H9 (cell line): ENCODE measurements at regions not wholly inside any gene's neighbourhood (a gene's known extent, or its start where the extent isn't known, plus 50 kb on each side); places are given as distances from the start of the nearest gene placed in this dataset.

Experiments
- DNase-seq: peaks from one replicate; pipeline ENCODE4 v3.0.0-alpha.2; 2017
- H2AFZ ChIP-seq: one replicate; pipeline ENCODE4 v1.6.1; 2013; ENCODE audit warnings: mild to moderate bottlenecking, low read length, control low read depth, moderate library complexity
- H2AK5ac ChIP-seq: 2 replicates; pipeline ENCODE4 v1.6.1; 2013; ENCODE audit warnings: low read length, control low read depth, mixed read lengths; ENCODE audit not compliant: insufficient read length
- H2BK120ac ChIP-seq: one replicate; pipeline ENCODE4 v1.6.1; 2013; ENCODE audit warnings: low read depth, mild to moderate bottlenecking, low read length, control low read depth, inconsistent platforms; ENCODE audit not compliant: poor library complexity, severe bottlenecking
- H2BK12ac ChIP-seq: 2 replicates; pipeline ENCODE4 v1.6.1; 2013; ENCODE audit warnings: low read length, control low read depth, mixed read lengths, low read depth; ENCODE audit not compliant: insufficient read length
- H2BK15ac ChIP-seq: 2 replicates; pipeline ENCODE4 v1.6.1; 2013; ENCODE audit warnings: low read depth, low read length, control low read depth
- H2BK20ac ChIP-seq: one replicate; pipeline ENCODE4 v1.6.1; 2013; ENCODE audit warnings: low read depth, mild to moderate bottlenecking, low read length, control low read depth, inconsistent platforms; ENCODE audit not compliant: poor library complexity, severe bottlenecking
- H2BK5ac ChIP-seq: 2 replicates; pipeline ENCODE4 v1.6.1; 2013; ENCODE audit warnings: low read length, control low read depth, mixed read lengths; ENCODE audit not compliant: insufficient read length
- H3K14ac ChIP-seq: 2 replicates; pipeline ENCODE4 v1.6.1; 2013; ENCODE audit warnings: low read length, control low read depth; ENCODE audit not compliant: insufficient read depth
- H3K18ac ChIP-seq: 2 replicates; pipeline ENCODE4 v1.6.1; 2013; ENCODE audit warnings: low read depth, mild to moderate bottlenecking, mixed read lengths, low read length, control low read depth; ENCODE audit not compliant: insufficient read length
- H3K23ac ChIP-seq: 2 replicates; pipeline ENCODE4 v1.6.1; 2013; ENCODE audit warnings: low read length, control low read depth, mixed read lengths, low read depth; ENCODE audit not compliant: insufficient read length
- H3K23me2 ChIP-seq: 2 replicates; pipeline ENCODE4 v1.6.1; 2013; ENCODE audit warnings: low read depth, mild to moderate bottlenecking, mixed read lengths, low read length, control low read depth; ENCODE audit not compliant: insufficient read length, poor library complexity, severe bottlenecking
- H3K27ac ChIP-seq: 2 replicates; pipeline ENCODE4 v1.5.1; 2013; ENCODE audit warnings: low read length, control low read depth, mixed read lengths, low read depth; ENCODE audit not compliant: insufficient read length
- H3K27me3 ChIP-seq: 2 replicates; pipeline ENCODE4 v1.6.1; 2013; ENCODE audit warnings: low read length, control low read depth, inconsistent platforms; ENCODE audit not compliant: insufficient read depth
- H3K4ac ChIP-seq: 2 replicates; pipeline ENCODE4 v1.6.1; 2013; ENCODE audit warnings: low read depth, mild to moderate bottlenecking, control low read depth, inconsistent platforms, low read length, moderate library complexity
- H3K4me1 ChIP-seq: 2 replicates; pipeline ENCODE4 v1.6.1; 2013; ENCODE audit warnings: low read length, control low read depth, inconsistent platforms; ENCODE audit not compliant: insufficient read depth
- H3K4me2 ChIP-seq: 2 replicates; pipeline ENCODE4 v1.6.1; 2013; ENCODE audit warnings: low read length, control low read depth, mixed read lengths; ENCODE audit not compliant: insufficient read length, insufficient read depth
- H3K56ac ChIP-seq: 2 replicates; pipeline ENCODE4 v1.6.1; 2013; ENCODE audit warnings: low read depth, mild to moderate bottlenecking, mixed read lengths, low read length, control low read depth; ENCODE audit not compliant: insufficient read length
- H3K79me1 ChIP-seq: 2 replicates; pipeline ENCODE4 v1.6.1; 2013; ENCODE audit warnings: low read depth, mild to moderate bottlenecking, moderate library complexity, low read length, control low read depth, inconsistent platforms; ENCODE audit not compliant: insufficient read depth, poor library complexity, severe bottlenecking
- H3K79me2 ChIP-seq: 2 replicates; pipeline ENCODE4 v1.6.1; 2013; ENCODE audit warnings: low read length, control low read depth, inconsistent platforms; ENCODE audit not compliant: insufficient read depth
- H3K9ac ChIP-seq: 2 replicates; pipeline ENCODE4 v1.6.1; 2013; ENCODE audit warnings: low read length, control low read depth, mixed read lengths; ENCODE audit not compliant: insufficient read length; ENCODE audit errors: extremely low read depth
- H3K9me3 ChIP-seq: one replicate; pipeline ENCODE4 v1.6.1; 2013; ENCODE audit warnings: low read depth, low read length, inconsistent platforms; ENCODE audit not compliant: control insufficient read depth
- H3T11ph ChIP-seq: one replicate; pipeline ENCODE4 v1.6.1; 2013; ENCODE audit warnings: mild to moderate bottlenecking, low read length, control low read depth, inconsistent platforms
- H4K20me1 ChIP-seq: one replicate; pipeline ENCODE4 v1.6.1; 2013; ENCODE audit not compliant: control insufficient read depth, insufficient read length, insufficient read depth
- H4K5ac ChIP-seq: 2 replicates; pipeline ENCODE4 v1.6.1; 2013; ENCODE audit warnings: low read depth, mild to moderate bottlenecking, mixed read lengths, low read length, control low read depth; ENCODE audit not compliant: insufficient read length
- H4K8ac ChIP-seq: replicated peaks from 2 replicates; pipeline ENCODE4 v1.6.1; 2013; ENCODE audit warnings: low read length, control low read depth, mixed read lengths, low read depth; ENCODE audit not compliant: insufficient read length
- H4K91ac ChIP-seq: 2 replicates; pipeline ENCODE4 v1.6.1; 2013; ENCODE audit warnings: low read depth, mild to moderate bottlenecking, moderate library complexity, mixed read lengths, low read length, control low read depth; ENCODE audit not compliant: insufficient read length
- H3K27ac Mint-ChIP-seq, 3 experiments: 2 replicates in 2 of 3; 3 replicates in 1 of 3; pipeline ENCODE4 v1.8.0; 2020 to 2021; ENCODE audit warnings: mixed read lengths in 3 of 3, mild to moderate bottlenecking in 1 of 3, moderate library complexity in 1 of 3
- H3K27me3 Mint-ChIP-seq: 2 replicates; pipeline ENCODE4 v1.8.0; 2021; ENCODE audit warnings: low read depth, mild to moderate bottlenecking, moderate library complexity, mixed read lengths
- H3K36me3 Mint-ChIP-seq, 3 experiments: 2 replicates in 2 of 3; 3 replicates in 1 of 3; pipeline ENCODE4 v1.8.0; 2020 to 2021; ENCODE audit warnings: low read depth in 3 of 3, mixed read lengths in 3 of 3; ENCODE audit not compliant: insufficient read depth in 1 of 3
- H3K4me1 Mint-ChIP-seq, 2 experiments: 2 replicates each; pipeline ENCODE4 v1.8.0; 2020; ENCODE audit warnings: mixed read lengths in 2 of 2
- H3K4me3 Mint-ChIP-seq, 2 experiments: 2 replicates in 1 of 2; 3 replicates in 1 of 2; pipeline ENCODE4 v1.8.0; 2020 to 2021; ENCODE audit warnings: mild to moderate bottlenecking in 2 of 2, mixed read lengths in 2 of 2, moderate library complexity in 1 of 2
- H3K9me3 Mint-ChIP-seq, 2 experiments: 2 replicates in 1 of 2; 3 replicates in 1 of 2; pipeline ENCODE4 v1.8.0; 2020; ENCODE audit warnings: mild to moderate bottlenecking in 2 of 2, mixed read lengths in 2 of 2, moderate library complexity in 1 of 2
- WGBS: extraction: QIAGEN DNeasy Blood & Tissue Kit; methylation state at CpG from one replicate; pipeline ENCODE4 v1.1.7; 2013; ENCODE audit warnings: missing lambda C conversion rate, low lambda C conversion rate, mixed read lengths; ENCODE audit not compliant: insufficient read length; ENCODE audit errors: extremely low coverage; 5-methylcytosine and 5-hydroxymethylcytosine counted together
- TF ChIP-seq, protein P1 (sequence below): fragments of 200-600 bp; sonication (generic); conservative IDR thresholded peaks from 3 replicates; pipeline ENCODE4 v1.8.0; 2021; ENCODE audit warnings: antibody characterized with exemption, mild to moderate bottlenecking

DNA sequence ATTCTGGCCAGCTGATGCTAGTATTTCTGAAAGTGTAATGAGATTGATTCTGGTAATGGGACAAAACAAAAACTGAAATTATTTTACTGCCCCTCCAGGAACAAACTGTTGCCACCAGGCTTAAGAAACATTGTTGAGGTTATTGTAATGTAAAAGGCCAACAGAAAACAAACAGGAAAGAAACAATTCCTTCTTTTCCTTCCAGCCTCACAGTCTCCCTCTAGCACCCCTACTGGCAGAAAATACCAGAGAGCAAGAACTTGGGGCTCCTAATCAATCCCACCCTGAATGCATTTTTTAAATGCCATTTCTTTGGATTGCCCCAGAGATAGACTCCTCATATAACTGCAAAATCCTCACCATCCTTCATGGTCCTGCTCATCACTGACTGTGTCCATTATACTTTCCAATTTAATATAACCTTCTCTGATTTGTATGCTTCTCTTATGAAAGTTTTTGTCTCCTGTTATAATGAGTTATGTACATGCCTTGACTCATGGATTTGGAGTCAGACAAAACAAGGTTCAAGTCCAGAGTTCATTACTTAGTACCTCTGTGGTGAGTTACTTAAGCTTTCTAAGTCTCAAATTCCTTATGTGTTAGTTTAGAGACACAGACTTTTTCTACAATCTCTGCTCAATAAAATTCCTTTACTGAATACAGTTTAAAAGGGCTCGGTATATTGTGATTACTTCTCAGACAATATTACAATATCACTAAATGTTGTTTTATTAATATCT lies 157.9 kb upstream of the FBN2 start:
- Histone ChIP-seq H3K4ac (no peak overlapping the region), H3T11ph (no peak overlapping the region), H2BK12ac (no peak overlapping the region), H3K56ac (no peak overlapping the region), H3K4me1 (peaks cover 7% of the 10 kb centered on the region; the same call in 1 of the 2 replicates), H2BK15ac (no peak overlapping the region), H2BK120ac (no peak overlapping the region), H3K9me3 (no peaks in the 10 kb centered on the region), H4K8ac (no peak overlapping the region), H4K91ac (no peak overlapping the region), H2BK20ac (no peak overlapping the region), H3K27me3 (no peaks in the 10 kb centered on the region), H4K5ac (no peak overlapping the region), H3K23ac (no peak overlapping the region), H3K9ac (no peak overlapping the region), H3K79me1 (no peaks in the 10 kb centered on the region), H3K4me2 (no peak overlapping the region), H4K20me1 (no peaks in the 10 kb centered on the region), H2AK5ac (no peak overlapping the region), H2BK5ac (no peak overlapping the region), H3K18ac (no peak overlapping the region), H2AFZ (no peak overlapping the region), H3K14ac (no peak overlapping the region), H3K27ac (no peak overlapping the region), H3K79me2 (no peaks in the 10 kb centered on the region), H3K23me2 (no peaks in the 10 kb centered on the region)
- Mint-ChIP-seq H3K9me3 (no peaks in the 10 kb centered on the region; a peak in 1 of 5 replicates), H3K27me3 (no peaks in the 10 kb centered on the region), H3K36me3 (0 out of 7 replicates have a peak, but pooled peaks cover 0 to 9% (median 2%) of the 10 kb centered on the region in 3 experiments), H3K27ac (no peak overlapping the region), H3K4me1 (peaks cover 49 to 52% of the 10 kb centered on the region in 2 experiments), H3K4me3 (no peak overlapping the region)
- WGBS, result no CpG with 5 or more reads among the region's 1 CpG
- TF ChIP-seq, protein P1, sequence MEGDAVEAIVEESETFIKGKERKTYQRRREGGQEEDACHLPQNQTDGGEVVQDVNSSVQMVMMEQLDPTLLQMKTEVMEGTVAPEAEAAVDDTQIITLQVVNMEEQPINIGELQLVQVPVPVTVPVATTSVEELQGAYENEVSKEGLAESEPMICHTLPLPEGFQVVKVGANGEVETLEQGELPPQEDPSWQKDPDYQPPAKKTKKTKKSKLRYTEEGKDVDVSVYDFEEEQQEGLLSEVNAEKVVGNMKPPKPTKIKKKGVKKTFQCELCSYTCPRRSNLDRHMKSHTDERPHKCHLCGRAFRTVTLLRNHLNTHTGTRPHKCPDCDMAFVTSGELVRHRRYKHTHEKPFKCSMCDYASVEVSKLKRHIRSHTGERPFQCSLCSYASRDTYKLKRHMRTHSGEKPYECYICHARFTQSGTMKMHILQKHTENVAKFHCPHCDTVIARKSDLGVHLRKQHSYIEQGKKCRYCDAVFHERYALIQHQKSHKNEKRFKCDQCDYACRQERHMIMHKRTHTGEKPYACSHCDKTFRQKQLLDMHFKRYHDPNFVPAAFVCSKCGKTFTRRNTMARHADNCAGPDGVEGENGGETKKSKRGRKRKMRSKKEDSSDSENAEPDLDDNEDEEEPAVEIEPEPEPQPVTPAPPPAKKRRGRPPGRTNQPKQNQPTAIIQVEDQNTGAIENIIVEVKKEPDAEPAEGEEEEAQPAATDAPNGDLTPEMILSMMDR, result peak; percentile 78
- peak; percentile 40 for DNase-seq
